ENCODE measurements at regions not wholly inside any gene's neighbourhood (a gene's known extent, or its start where the extent isn't known, plus 50 kb on each side); places are given as distances from the start of the nearest gene placed in this dataset.

- no peaks in the 10 kb centered on the region for H3K27me3 ChIP-seq (ENCODE audit: control insufficient read depth, extremely low read depth, insufficient read depth, low read length)
- H3K4me1 ChIP-seq (ENCODE audit: control insufficient read depth, extremely low read depth, insufficient read depth, low read length) = no peaks in the 10 kb centered on the region
- H3K79me2 ChIP-seq (ENCODE audit: control insufficient read depth, insufficient read depth, low read length) = no peaks in the 10 kb centered on the region
- no peak overlapping the region for H3K27ac ChIP-seq (ENCODE audit: control insufficient read depth, insufficient read depth, low read length)
- H3K9me1 ChIP-seq (ENCODE audit: control insufficient read depth, extremely low read depth, insufficient read depth, low read length) = no peaks in the 10 kb centered on the region
- no peaks in the 10 kb centered on the region for H3K9me3 ChIP-seq (ENCODE audit: control insufficient read depth, low read depth, low read length)
- H2AFZ ChIP-seq (ENCODE audit: control insufficient read depth, low read length) = no peak overlapping the region
- no peaks in the 10 kb centered on the region for H4K20me1 ChIP-seq (ENCODE audit: control insufficient read depth, extremely low read depth, insufficient read depth, low read length)
- no peaks in the 10 kb centered on the region for H3K36me3 ChIP-seq (ENCODE audit: control insufficient read depth in 2 of 2, extremely low read depth in 1 of 2, insufficient read depth in 2 of 2, low read length in 2 of 2)
- TF ChIP-seq CTCF (optimal IDR thresholded peaks at IDR 0.05 in 1 of 3, IDR thresholded peaks at IDR 0.05 in 1 of 3, conservative IDR thresholded peaks at IDR 0.05 in 1 of 3; ENCODE audit: extremely low read depth in 1 of 3, insufficient read depth in 2 of 3, low read length in 3 of 3) (no peak), EZH2 (IDR thresholded peaks at IDR 0.05; ENCODE audit: low read length) (no peak)
- DNase-seq (ENCODE audit: low read depth, low spot score) = no peak
- dilution Hi-C loops (cut with MboI; ENCODE audit: extremely low pct_ligation_motif_present, low sequenced_read_pairs) = no loop called here
- no peak overlapping the region for H3K4me2 ChIP-seq (ENCODE audit: control insufficient read depth, extremely low read depth, insufficient read depth, low read depth, low read length)
- H3K9ac ChIP-seq (ENCODE audit: control insufficient read depth, extremely low read depth, insufficient read depth, low read length) = no peak overlapping the region
- FAIRE-seq = no peak
- H3K4me3 ChIP-seq (ENCODE audit: control insufficient read depth in 2 of 3, extremely low read depth in 1 of 3, insufficient read depth in 2 of 3, low read depth in 1 of 3, low read length in 3 of 3) = no peak overlapping the region
These were observed 160.2 kb upstream of the OR4E1 start for GRCh38 chr14:21833836-21834235.

- Histone ChIP-seq H3K9me1 (ENCODE audit: control insufficient read depth, extremely low read depth, insufficient read depth, low read length) (no peaks in the 10 kb centered on the region), H3K27me3 (ENCODE audit: control insufficient read depth, extremely low read depth, insufficient read depth, low read length) (peaks cover 4% of the 10 kb centered on the region), H3K4me2 (ENCODE audit: control insufficient read depth, extremely low read depth, insufficient read depth, low read depth, low read length) (no peak overlapping the region), H3K36me3 (ENCODE audit: control insufficient read depth in 2 of 2, extremely low read depth in 1 of 2, insufficient read depth in 2 of 2, low read length in 2 of 2) (no peaks in the 10 kb centered on the region), H3K27ac (ENCODE audit: control insufficient read depth, insufficient read depth, low read length) (no peak overlapping the region), H4K20me1 (ENCODE audit: control insufficient read depth, extremely low read depth, insufficient read depth, low read length) (no peaks in the 10 kb centered on the region), H2AFZ (ENCODE audit: control insufficient read depth, low read length) (no peak overlapping the region), H3K4me3 (ENCODE audit: control insufficient read depth in 2 of 3, extremely low read depth in 1 of 3, insufficient read depth in 2 of 3, low read depth in 1 of 3, low read length in 3 of 3) (no peak overlapping the region), H3K79me2 (ENCODE audit: control insufficient read depth, insufficient read depth, low read length) (no peaks in the 10 kb centered on the region), H3K4me1 (ENCODE audit: control insufficient read depth, extremely low read depth, insufficient read depth, low read length) (peaks cover 4% of the 10 kb centered on the region), H3K9me3 (ENCODE audit: control insufficient read depth, low read depth, low read length) (no peaks in the 10 kb centered on the region), H3K9ac (ENCODE audit: control insufficient read depth, extremely low read depth, insufficient read depth, low read length) (no peak overlapping the region)
- dilution Hi-C loops (cut with MboI; ENCODE audit: extremely low pct_ligation_motif_present, low sequenced_read_pairs) = no loop called here
- FAIRE-seq = no peak
- no peak for DNase-seq (ENCODE audit: low read depth, low spot score)
- TF ChIP-seq EZH2 (IDR thresholded peaks at IDR 0.05; ENCODE audit: low read length) (no peak), CTCF (optimal IDR thresholded peaks at IDR 0.05 in 1 of 3, IDR thresholded peaks at IDR 0.05 in 1 of 3, conservative IDR thresholded peaks at IDR 0.05 in 1 of 3; ENCODE audit: extremely low read depth in 1 of 3, insufficient read depth in 2 of 3, low read length in 3 of 3) (no peak)
These were observed 152.2 kb upstream of the OR4E1 start for GRCh38 chr14:21825845-21826244.
